Fibroblast of lung (primary cell): ENCODE measurements at regions not wholly inside any gene's neighbourhood (a gene's known extent, or its start where the extent isn't known, plus 50 kb on each side); places are given as distances from the start of the nearest gene placed in this dataset.

Source experiments
- DNase-seq, 2 donors: peaks; one replicate each; pipeline versions ENCODE4 v3.0.0 to v3.0.0-alpha.2; 2010; ENCODE audit warnings: low read depth in 2 of 2
- H2AFZ ChIP-seq: 2 replicates; pipeline ENCODE4 v1.5.1; 2012; ENCODE audit warnings: low read length, control low read depth, inconsistent platforms
- H3K27ac ChIP-seq: 2 replicates; pipeline ENCODE4 v1.5.1; 2011; ENCODE audit warnings: low read length, control low read depth; ENCODE audit not compliant: insufficient read depth
- H3K27me3 ChIP-seq: 2 replicates; pipeline ENCODE4 v1.5.1; 2011; ENCODE audit warnings: mild to moderate bottlenecking, low read length; ENCODE audit not compliant: control insufficient read depth, insufficient read depth
- H3K36me3 ChIP-seq: 2 replicates; pipeline ENCODE4 v1.5.1; 2011; ENCODE audit warnings: low read length; ENCODE audit not compliant: control insufficient read depth, insufficient read depth
- H3K4me1 ChIP-seq: 2 replicates; pipeline ENCODE4 v1.5.1; 2011; ENCODE audit warnings: low read length; ENCODE audit not compliant: control insufficient read depth, insufficient read depth; ENCODE audit errors: extremely low read depth
- H3K4me2 ChIP-seq: 2 replicates; pipeline ENCODE4 v1.5.1; 2011; ENCODE audit warnings: low read length, control low read depth; ENCODE audit not compliant: insufficient read depth; ENCODE audit errors: extremely low read depth
- H3K4me3 ChIP-seq, 4 experiments: fragments of 200-600 bp in 1 of 4; sonication (generic) in 1 of 4; replicated peaks in 1 of 4; 2 replicates each; pipeline ENCODE4 v1.5.1; 2011 to 2016; ENCODE audit warnings: low read length in 4 of 4, low read depth in 3 of 4, mild to moderate bottlenecking in 3 of 4, control low read depth in 2 of 4, inconsistent platforms in 1 of 4, mixed read lengths in 1 of 4; ENCODE audit not compliant: insufficient read depth in 1 of 4; ENCODE audit errors: control extremely low read depth in 1 of 4
- H3K79me2 ChIP-seq: 2 replicates; pipeline ENCODE4 v1.5.1; 2012; ENCODE audit warnings: mild to moderate bottlenecking, low read length, inconsistent platforms; ENCODE audit not compliant: control insufficient read depth, insufficient read depth
- H3K9ac ChIP-seq: 2 replicates; pipeline ENCODE4 v1.5.1; 2011; ENCODE audit warnings: mild to moderate bottlenecking, low read length, control low read depth; ENCODE audit not compliant: insufficient read depth
- H3K9me3 ChIP-seq: 2 replicates; pipeline ENCODE4 v1.5.1; 2012; ENCODE audit warnings: low read depth, low read length; ENCODE audit not compliant: control insufficient read depth, insufficient read depth
- H4K20me1 ChIP-seq: 2 replicates; pipeline ENCODE4 v1.5.1; 2011; ENCODE audit warnings: low read length; ENCODE audit not compliant: control insufficient read depth, insufficient read depth; ENCODE audit errors: extremely low read depth
- CTCF ChIP-seq, 2 donors: IDR thresholded peaks in 1 of 2; conservative IDR thresholded peaks in 1 of 2; 1 replicate in 1 of 2; 2 replicates in 1 of 2; pipeline ENCODE4 v1.5.1; 2011 to 2012; ENCODE audit warnings: low read length in 2 of 2, control low read depth in 1 of 2, inconsistent platforms in 1 of 2, low read depth in 1 of 2, mild to moderate bottlenecking in 1 of 2
- EZH2 ChIP-seq: IDR thresholded peaks from 2 replicates; pipeline ENCODE4 v1.5.1; 2012; ENCODE audit warnings: low read length, control low read depth, mild to moderate bottlenecking; ENCODE audit errors: missing control alignments

- TF ChIP-seq EZH2 (no peak), CTCF (conservative IDR thresholded peaks at IDR 0.05 in 1 of 2, IDR thresholded peaks at IDR 0.05 in 1 of 2; ENCODE audit: low read depth in 1 of 2, low read length in 2 of 2) (no peak)
- peak overlapping the region; percentile 98 for H3K9ac ChIP-seq
- H2AFZ ChIP-seq = peak overlapping the region; percentile 11
- peak in 1 of 2 donors; percentile 22 for DNase-seq
- no peaks in the 10 kb centered on the region for H3K9me3 ChIP-seq
- no peaks in the 10 kb centered on the region for H3K27me3 ChIP-seq
- no peaks in the 10 kb centered on the region for H4K20me1 ChIP-seq
- peak overlapping the region; percentile 73 for H3K4me2 ChIP-seq
- peak overlapping the region; percentile 99 for H3K27ac ChIP-seq
- peaks cover 10% of the 10 kb centered on the region for H3K4me1 ChIP-seq
- peak overlapping the region; percentile 61 to 82 (median 68) for H3K4me3 ChIP-seq
- no peaks in the 10 kb centered on the region for H3K36me3 ChIP-seq
- peaks cover 2% of the 10 kb centered on the region for H3K79me2 ChIP-seq
Observed at GRCh38 chr1:244968881-244969280, 104.5 kb upstream of the HNRNPU start.

- H3K9ac ChIP-seq = peak overlapping the region; percentile 98
- peak overlapping the region; percentile 11 for H2AFZ ChIP-seq
- no peaks in the 10 kb centered on the region for H3K36me3 ChIP-seq
- H3K4me3 ChIP-seq = peak overlapping the region in 2 of 4 experiments; percentile 69 to 82
- H3K9me3 ChIP-seq = no peaks in the 10 kb centered on the region
- H4K20me1 ChIP-seq = no peaks in the 10 kb centered on the region
- no peaks in the 10 kb centered on the region for H3K27me3 ChIP-seq
- peak in 1 of 2 donors; percentile 22 for DNase-seq
- TF ChIP-seq EZH2 (no peak), CTCF (conservative IDR thresholded peaks at IDR 0.05 in 1 of 2, IDR thresholded peaks at IDR 0.05 in 1 of 2; ENCODE audit: low read depth in 1 of 2, low read length in 2 of 2) (no peak)
- H3K4me1 ChIP-seq = peaks cover 13% of the 10 kb centered on the region
- peaks cover 2% of the 10 kb centered on the region for H3K79me2 ChIP-seq
- H3K27ac ChIP-seq = peak overlapping the region; percentile 99
- H3K4me2 ChIP-seq = peak overlapping the region; percentile 73
Observed at GRCh38 chr1:244968471-244968871, 104.1 kb upstream of the HNRNPU start.

- TF ChIP-seq EZH2 = no peak
- TF ChIP-seq CTCF (conservative IDR thresholded peaks at IDR 0.05 in 1 of 2, IDR thresholded peaks at IDR 0.05 in 1 of 2; ENCODE audit: low read depth in 1 of 2, low read length in 2 of 2) = no peak
- peaks cover 16% of the 10 kb centered on the region for H3K4me1 ChIP-seq
Observed at GRCh38 chr1:244967159-244967558, 102.8 kb upstream of the HNRNPU start.

More at GRCh38 chr1:244967159-244967558, 102.8 kb upstream of the HNRNPU start:
- H3K27ac ChIP-seq = no peak overlapping the region
- H3K4me2 ChIP-seq = no peak overlapping the region
- no peak for DNase-seq
- no peaks in the 10 kb centered on the region for H3K9me3 ChIP-seq
- no peaks in the 10 kb centered on the region for H4K20me1 ChIP-seq
- no peak overlapping the region for H2AFZ ChIP-seq
- no peak overlapping the region for H3K9ac ChIP-seq
- H3K79me2 ChIP-seq = peaks cover 2% of the 10 kb centered on the region
- H3K4me3 ChIP-seq = no peak overlapping the region
- H3K36me3 ChIP-seq = no peaks in the 10 kb centered on the region
- no peaks in the 10 kb centered on the region for H3K27me3 ChIP-seq
